AG08396 (cell line): ENCODE measurements at regions not wholly inside any gene's neighbourhood (a gene's known extent, or its start where the extent isn't known, plus 50 kb on each side); places are given as distances from the start of the nearest gene placed in this dataset.

Experiments used
- DNase-seq: peaks from one replicate; pipeline ENCODE4 v3.0.0; 2012; ENCODE audit warnings: low spot score, mixed read lengths

GRCh38 chr2:53260568-53260967 is 507.0 kb upstream of the CHAC2 start:
- no peak for DNase-seq

GRCh38 chr2:53259395-53260009 is 508.1 kb upstream of the CHAC2 start:
- DNase-seq: no peak

- no peak for DNase-seq
Measured at GRCh38 chr2:53257287-53257686, 510.3 kb upstream of the CHAC2 start.

- DNase-seq: no peak
Measured at GRCh38 chr2:53253244-53253643, 514.4 kb upstream of the CHAC2 start.

- no peak for DNase-seq
Measured at GRCh38 chr2:53252115-53252514, 515.5 kb upstream of the CHAC2 start.

- no peak for DNase-seq
Measured at GRCh38 chr2:53247956-53248735, 519.5 kb upstream of the CHAC2 start.

GRCh38 chr2:53243430-53243829 is 524.2 kb upstream of the CHAC2 start:
- no peak for DNase-seq

GRCh38 chr2:53242090-53242489 is 525.5 kb upstream of the CHAC2 start:
- no peak for DNase-seq

- no peak for DNase-seq
Measured at GRCh38 chr2:53235836-53236582, 531.6 kb upstream of the CHAC2 start.

- DNase-seq: no peak
Measured at GRCh38 chr2:53234548-53234903, 533.1 kb upstream of the CHAC2 start.

GRCh38 chr2:53233759-53234547 is 533.7 kb upstream of the CHAC2 start:
- DNase-seq: no peak

GRCh38 chr2:53231908-53232307 is 535.7 kb upstream of the CHAC2 start:
- DNase-seq: no peak

GRCh38 chr2:53230691-53231090 is 536.9 kb upstream of the CHAC2 start:
- no peak for DNase-seq

GRCh38 chr2:53227535-53227934 is 540.1 kb upstream of the CHAC2 start:
- no peak for DNase-seq

- no peak for DNase-seq
Measured at GRCh38 chr2:53220969-53221368, 546.6 kb upstream of the CHAC2 start.

- DNase-seq: no peak
Measured at GRCh38 chr2:53217250-53217649, 550.4 kb upstream of the CHAC2 start.

GRCh38 chr2:53216805-53217204 is 550.8 kb upstream of the CHAC2 start:
- no peak for DNase-seq

GRCh38 chr2:53212576-53212975 is 555.0 kb upstream of the CHAC2 start:
- no peak for DNase-seq

GRCh38 chr2:53211201-53211774 is 556.3 kb upstream of the CHAC2 start:
- DNase-seq: no peak

GRCh38 chr2:53210538-53210937 is 557.1 kb upstream of the CHAC2 start:
- DNase-seq: no peak

GRCh38 chr2:53209679-53210458 is 557.7 kb upstream of the CHAC2 start:
- no peak for DNase-seq
